ENCODE measurements at regions not wholly inside any gene's neighbourhood (a gene's known extent, or its start where the extent isn't known, plus 50 kb on each side); places are given as distances from the start of the nearest gene placed in this dataset.
"Not testable (repeated sequence)": the region's sequence is repeated elsewhere in the genome, so short reads cannot be mapped to it uniquely, and the experiment has no call there.

GRCh38 chr16:29213251-29213650 is 193.3 kb downstream of the NPIPB11 start:
- DNase-seq: not testable (repeated sequence)

GRCh38 chr16:29212084-29213027 is 194.2 kb downstream of the NPIPB11 start:
- DNase-seq: not testable (repeated sequence)

- DNase-seq: not testable (repeated sequence)
Observed at GRCh38 chr16:29211456-29211855, 195.1 kb downstream of the NPIPB11 start.

GRCh38 chr16:29210299-29211150 is 196.0 kb downstream of the NPIPB11 start:
- not testable (repeated sequence) for DNase-seq

GRCh38 chr16:29206120-29206519 is 200.4 kb downstream of the NPIPB11 start:
- not testable (repeated sequence) for DNase-seq

- DNase-seq: not testable (repeated sequence)
Observed at GRCh38 chr16:29205151-29205550, 201.4 kb downstream of the NPIPB11 start.

GRCh38 chr16:29204806-29205135 is 201.7 kb downstream of the NPIPB11 start:
- DNase-seq: no peak

- DNase-seq: not testable (repeated sequence)
Observed at GRCh38 chr16:29203933-29204805, 202.3 kb downstream of the NPIPB11 start.

GRCh38 chr16:29203046-29203932 is 203.2 kb downstream of the NPIPB11 start:
- not testable (repeated sequence) for DNase-seq

GRCh38 chr16:29202642-29203041 is 203.9 kb downstream of the NPIPB11 start:
- DNase-seq: not testable (repeated sequence)

- not testable (repeated sequence) for DNase-seq
Observed at GRCh38 chr16:29202025-29202632, 204.4 kb downstream of the NPIPB11 start.

- peak; percentile 23 for DNase-seq
Observed at GRCh38 chr16:29201296-29202024, 205.1 kb downstream of the NPIPB11 start.

GRCh38 chr16:29200681-29201080 is 205.8 kb downstream of the NPIPB11 start:
- DNase-seq: not testable (repeated sequence)

- not testable (repeated sequence) for DNase-seq
Observed at GRCh38 chr16:29200135-29200601, 206.3 kb downstream of the NPIPB11 start.

- not testable (repeated sequence) for DNase-seq
Observed at GRCh38 chr16:29199626-29200025, 206.9 kb downstream of the NPIPB11 start.

GRCh38 chr16:29198731-29199521 is 207.6 kb downstream of the NPIPB11 start:
- no peak for DNase-seq

- no peak for DNase-seq
Observed at GRCh38 chr16:29198231-29198630, 208.3 kb downstream of the NPIPB11 start.

GRCh38 chr16:29197494-29198100 is 208.9 kb downstream of the NPIPB11 start:
- not testable (repeated sequence) for DNase-seq

GRCh38 chr16:29196746-29197145 is 209.8 kb downstream of the NPIPB11 start:
- DNase-seq: not testable (repeated sequence)

All from midbrain (tissue), 1 donor.